ENCODE measurements at regions not wholly inside any gene's neighbourhood (a gene's known extent, or its start where the extent isn't known, plus 50 kb on each side); places are given as distances from the start of the nearest gene placed in this dataset.
"Not testable (repeated sequence)": the region's sequence is repeated elsewhere in the genome, so short reads cannot be mapped to it uniquely, and the experiment has no call there.

DNA sequence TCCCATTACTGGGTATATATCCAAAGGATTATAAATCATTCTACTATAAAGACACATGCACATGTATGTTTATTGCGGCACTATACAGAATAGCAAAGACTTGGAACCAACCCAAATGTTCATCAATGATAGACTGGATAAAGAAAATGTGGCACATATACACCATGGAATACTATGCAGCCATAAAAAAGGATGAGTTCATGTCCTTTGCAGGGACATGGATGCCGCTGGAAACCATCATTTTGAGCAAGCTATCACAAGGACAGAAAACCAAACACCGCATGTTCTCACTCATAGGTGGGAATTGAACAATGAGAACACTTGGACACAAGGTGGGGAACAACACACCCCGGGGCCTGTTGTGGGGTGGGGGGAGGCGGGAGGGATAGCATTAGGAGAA is 57.0 kb upstream of the NEUROD1 start:
- DNase-seq = not testable (repeated sequence)

DNA sequence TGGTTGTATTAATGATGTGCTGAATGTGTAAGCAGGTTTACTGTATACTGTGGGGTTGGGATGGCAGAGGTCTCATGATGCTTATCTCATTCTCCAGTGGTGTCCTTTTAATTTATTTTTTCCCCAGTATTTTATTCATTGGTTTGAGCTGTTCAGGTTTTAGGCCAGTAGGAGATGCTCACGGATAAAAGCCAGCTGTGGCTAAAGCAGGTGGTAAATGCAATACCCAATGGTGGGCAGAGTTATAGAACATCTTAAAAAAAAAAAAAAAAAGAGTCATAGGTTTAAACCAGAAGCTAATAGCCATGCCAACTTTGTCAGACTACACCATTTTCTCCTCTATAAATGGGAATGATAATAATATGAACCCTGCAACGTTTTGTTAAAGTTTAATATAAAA is 57.8 kb upstream of the NEUROD1 start:
- no peak for DNase-seq

DNA sequence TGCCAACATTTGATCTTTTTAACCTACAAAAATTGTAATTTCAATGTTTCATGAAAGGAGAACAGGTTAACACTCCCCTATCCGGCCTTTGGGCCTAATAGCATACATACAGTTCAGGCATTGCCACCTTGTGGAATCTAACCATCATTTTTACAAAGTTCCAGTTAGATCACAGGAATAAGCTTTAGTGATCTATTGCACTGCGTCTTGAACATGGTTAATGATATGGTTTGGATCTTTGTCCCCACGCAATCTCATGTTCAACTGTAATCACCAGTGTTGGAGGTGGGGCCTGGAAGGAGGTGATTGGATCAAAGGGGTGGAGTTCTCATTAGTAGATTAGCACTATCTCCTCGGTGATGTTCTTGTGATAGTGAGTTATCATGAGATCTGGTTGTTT is 58.2 kb upstream of the NEUROD1 start:
- no peak for DNase-seq

DNA sequence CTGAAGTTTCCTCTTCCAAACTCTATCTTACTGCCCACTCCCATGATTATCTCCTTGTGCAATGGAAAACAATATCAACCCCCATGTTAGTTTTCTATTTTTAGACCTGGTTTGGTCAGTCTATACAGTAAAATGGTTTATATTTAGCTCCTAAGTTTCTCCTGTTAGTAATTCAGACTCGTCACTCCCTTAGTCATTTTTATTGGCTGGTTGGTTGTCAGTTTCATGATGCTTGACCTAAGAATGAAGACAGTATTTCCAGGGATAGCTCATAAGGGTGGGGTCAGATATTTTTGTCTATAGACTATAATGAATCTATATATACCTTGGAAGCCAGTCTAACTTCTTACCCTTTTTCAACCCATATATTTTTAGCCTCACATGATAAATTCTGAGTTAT is 61.4 kb upstream of the NEUROD1 start:
- no peak for DNase-seq

DNA sequence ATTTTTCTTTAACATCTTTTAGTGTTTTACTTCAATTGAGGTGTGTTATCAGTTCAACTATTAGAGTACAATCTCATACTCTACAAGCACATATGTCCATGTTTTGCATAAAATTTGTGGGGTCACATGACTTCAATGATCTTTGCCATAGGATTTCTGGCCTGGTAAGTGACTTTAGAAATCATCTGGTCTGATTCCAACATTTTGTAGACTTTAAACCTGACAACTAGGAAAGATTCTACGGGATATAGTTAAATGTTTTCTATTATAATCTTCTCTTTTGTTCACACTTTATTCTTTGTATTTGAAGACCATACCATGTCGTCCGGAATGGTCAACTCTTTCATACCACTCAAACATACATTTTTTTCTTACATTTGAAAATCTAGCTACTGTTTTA is 62.0 kb upstream of the NEUROD1 start:
- DNase-seq = no peak

DNA sequence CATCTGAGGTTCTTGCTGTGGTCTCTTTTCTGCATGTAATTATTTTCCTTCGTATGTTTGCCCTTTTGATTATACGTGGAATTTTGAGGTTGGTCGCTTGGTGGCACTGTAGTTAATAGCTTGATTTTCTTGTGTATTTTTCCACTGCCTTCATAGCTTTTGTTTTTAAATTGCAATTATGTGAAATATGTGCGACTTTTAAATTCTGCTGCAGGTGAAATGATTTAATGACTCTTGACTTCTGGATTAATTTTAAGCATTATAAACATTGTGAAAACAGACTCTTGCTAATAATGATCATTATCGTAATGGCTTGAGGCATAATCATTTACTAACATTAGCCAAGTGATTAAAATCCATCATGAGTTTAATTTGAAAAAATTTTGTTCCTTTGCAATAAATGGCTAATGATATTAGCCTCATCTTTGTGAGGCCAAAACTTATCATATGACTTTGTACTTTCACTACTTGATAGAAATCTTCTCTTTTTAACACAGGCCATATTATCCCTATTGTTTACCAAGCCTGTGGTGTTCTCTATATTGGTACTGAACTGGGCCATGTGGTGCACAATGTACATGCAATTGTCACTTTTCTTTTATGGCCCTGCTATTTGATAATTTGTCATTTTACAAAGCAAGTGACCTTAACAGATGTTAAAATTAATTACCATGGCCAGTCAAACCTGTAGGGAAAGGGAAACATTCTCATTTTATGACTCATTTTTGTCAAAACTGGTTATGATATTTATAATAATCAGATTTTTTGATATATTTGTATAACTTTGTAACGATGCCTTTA is 62.8 kb upstream of the NEUROD1 start:
- no peak for DNase-seq

DNA sequence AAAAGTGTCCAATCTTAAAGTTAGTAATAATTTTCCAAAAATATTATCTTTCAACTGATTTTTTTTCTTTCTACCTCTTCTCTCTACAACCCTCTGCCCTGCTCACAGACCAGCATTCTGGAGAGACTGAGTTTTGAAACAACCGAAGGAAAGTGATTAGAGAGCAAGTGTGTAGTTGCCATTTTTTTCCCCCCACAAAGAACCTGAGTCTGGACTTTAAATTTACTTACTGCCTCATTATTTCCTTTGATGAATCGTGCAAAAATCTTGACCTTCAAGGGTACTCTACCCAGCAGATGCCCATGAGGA is 63.4 kb upstream of the NEUROD1 start:
- no peak for DNase-seq

DNA sequence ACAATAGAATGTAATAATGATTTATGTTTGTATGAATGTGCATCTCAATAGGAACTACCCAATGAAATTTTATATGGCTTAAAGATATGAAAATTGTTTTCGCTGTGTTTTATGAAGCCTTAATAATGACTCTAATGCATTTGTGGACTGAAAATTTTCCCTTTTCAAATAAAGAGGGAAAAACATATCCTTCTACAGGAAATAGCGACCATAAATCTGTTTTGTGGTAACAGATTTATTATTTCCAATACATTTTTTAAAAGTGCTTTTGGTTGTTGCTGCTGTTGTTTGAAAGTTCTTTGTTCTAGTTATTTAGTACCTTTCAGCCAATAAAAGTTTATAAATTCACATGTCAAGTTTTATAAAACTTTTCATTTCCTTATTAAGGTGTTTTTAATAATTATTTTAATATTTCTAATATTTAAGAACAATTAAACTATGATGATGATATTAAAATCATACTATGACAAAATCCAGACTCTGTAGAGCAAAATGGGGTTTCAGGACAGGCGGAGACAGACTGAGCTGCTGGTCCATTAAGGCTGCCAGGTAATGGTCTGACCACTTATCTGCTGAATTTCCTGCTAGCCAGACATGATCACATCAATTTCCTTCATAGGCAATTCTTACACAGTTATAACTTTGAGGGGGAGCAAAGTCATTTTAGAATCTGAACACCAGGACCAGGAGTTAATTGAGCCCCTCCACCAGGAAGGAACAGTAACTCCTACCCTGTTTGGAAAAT is 65.7 kb upstream of the NEUROD1 start:
- DNase-seq = no peak

DNA sequence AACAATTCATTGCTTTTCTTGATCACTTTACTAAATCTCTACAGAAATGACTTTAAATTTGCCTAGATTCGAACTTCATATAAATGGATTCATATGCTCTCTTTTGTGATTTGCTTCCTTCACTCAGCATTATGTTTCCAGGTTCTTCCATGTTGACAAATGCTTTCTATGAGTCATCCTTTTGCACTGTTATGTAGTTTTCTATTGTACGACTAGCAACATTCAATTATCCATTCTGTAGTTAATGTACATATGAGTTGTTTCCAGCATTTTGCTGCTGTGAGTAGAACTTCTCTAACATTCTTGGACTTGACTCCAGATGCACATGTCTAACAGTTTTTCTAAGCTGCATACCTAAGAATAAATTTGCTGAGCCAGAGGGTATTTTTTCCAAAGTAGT is 66.5 kb upstream of the NEUROD1 start:
- no peak for DNase-seq

DNA sequence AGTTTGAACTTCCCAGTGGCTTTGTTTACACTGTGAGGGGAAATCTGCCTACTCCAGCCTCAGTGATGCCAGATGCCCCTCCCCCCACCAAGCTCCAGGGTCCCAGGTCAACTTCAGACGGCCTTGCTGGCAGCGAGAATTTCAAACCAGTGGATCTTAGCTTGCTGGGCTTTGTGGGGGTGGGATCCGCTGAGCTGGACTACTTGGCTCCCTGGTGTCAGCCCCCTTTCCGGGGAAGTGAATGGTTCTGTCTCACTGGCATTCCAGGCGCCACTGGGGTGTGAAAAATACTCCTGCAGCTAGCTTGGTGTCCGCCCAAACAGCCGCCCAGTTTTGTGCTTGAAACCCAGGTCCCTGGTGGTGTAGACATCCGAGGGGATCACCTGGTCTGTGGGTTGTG is 70.0 kb upstream of the NEUROD1 start:
- no peak for DNase-seq

DNA sequence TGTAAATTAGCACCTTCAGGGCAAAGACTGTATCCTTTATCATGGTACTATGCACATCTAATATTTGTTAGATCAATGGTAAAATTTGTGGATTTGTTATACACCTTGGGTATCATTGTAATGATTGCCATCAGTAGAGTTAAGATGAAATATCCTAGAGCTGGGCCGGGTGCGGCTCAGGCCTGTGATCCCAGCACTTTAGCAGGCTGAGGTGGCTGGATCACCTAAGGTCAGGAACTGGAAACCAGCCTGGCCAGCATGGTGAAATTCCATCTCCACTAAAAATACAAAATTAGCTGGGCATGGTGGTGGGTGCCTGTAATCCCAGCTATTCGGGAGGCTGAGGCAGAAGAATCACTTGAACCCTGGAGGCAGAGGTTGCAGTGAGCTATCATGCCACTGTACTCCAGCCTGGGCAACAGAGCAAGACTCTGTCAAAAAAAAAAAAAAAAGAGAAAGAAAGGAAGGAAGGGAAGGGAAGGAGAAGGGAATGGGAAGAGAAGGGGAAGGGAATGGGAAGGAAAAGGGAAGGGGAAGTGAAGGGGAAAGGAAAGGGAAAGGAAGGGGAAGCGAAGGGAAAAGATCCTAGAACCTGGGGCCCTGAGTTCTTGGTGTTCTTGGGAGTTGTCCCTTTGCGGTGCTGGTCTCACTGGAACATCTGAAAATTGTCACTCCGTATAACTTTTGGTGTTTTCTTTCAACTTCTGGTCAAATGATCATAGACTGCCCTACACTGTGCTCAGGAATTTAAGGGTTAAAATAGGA is 71.1 kb upstream of the NEUROD1 start:
- DNase-seq = no peak

DNA sequence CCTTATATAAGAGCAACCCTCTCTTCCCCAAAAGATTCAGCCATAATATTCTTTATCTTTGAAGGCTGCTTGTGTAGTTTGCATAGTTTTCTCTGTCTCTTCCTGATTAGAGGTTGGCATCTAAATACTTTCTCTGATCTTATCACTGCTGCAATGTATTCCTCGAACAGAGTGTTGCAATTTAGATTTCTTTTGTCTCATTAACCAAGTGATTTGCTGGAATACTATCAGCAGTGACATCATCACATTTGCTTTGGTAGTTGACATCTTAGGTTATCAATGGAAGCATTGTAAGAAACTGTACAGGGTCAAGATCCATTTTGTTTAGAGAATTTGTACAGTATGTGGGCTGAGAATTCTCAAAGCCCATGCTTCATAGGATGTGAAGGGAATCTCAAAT is 72.0 kb upstream of the NEUROD1 start:
- no peak for DNase-seq

DNA sequence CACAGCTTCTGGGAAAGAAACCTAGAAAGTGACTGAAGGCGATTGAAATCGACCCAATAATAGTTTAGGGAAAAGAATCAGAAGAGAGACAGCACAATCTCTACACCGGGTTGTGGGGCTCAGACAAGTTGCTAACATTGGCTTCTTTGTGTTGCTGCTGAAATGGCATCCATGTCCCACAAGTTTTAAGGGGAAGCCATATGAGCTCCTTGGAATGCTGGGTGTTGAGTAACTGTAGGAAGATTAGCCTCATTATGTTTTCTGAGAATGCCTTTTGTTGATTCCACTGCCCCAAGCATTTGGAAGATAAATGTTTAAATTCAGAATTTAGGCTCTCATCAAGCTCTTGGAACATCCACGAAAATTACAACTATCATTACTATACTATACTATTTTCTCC is 73.4 kb upstream of the NEUROD1 start:
- no peak for DNase-seq

DNA sequence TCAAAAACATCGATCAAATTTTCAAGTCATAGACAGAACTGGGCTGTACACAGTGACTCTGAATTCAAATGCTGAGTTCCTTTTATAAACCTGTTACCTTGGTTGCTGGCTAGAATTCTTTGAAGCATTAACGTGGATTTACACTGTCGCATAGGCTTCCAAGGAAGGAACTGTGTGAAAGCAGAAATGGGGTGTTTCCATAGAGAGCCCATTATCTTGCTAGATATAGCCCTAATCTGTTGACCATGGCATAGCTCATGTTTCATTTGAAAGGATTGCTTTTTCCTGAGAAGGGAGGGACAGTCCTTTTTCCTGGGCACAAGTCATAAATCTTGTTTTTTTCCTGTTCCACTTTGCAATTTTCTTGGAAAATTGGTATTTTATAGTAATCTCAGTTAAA is 73.8 kb upstream of the NEUROD1 start:
- no peak for DNase-seq

DNA sequence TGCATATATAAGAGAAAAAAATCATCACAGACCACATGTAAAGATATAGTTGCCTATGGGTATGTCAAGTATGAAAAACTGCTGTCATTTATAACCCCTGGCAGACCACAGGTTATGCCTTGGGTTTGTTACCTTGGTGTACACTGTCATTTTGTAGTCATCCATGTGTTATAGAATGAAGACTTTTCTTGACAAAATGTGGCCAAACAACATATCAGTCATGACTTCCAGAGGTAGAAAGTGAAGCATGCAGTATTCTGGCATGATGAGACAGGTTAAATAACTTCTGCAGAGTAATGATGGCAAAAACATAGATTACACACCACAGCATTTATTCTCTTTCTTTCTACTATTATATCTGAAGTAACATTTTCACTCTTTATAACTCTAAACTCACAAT is 74.9 kb upstream of the NEUROD1 start:
- no peak for DNase-seq

DNA sequence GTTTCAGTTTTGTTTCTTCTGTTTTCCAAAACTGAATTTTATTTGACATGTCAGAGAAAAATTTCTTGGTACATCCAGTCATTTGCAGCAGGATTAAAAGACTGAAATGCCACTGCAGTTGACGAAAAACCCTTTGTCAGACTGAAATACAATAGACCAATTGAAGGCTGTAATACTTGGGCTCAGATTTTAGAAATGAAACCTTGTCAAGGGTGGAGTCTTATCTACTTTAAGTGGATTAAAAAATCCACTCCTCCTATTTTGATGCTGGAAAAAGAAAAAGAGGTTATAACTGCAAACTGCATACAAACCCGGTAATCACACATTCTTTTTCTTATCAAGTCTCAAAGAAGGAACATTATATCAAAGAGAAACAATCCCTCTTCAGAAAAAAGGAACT is 80.2 kb upstream of the NEUROD1 start:
- DNase-seq = no peak

DNA sequence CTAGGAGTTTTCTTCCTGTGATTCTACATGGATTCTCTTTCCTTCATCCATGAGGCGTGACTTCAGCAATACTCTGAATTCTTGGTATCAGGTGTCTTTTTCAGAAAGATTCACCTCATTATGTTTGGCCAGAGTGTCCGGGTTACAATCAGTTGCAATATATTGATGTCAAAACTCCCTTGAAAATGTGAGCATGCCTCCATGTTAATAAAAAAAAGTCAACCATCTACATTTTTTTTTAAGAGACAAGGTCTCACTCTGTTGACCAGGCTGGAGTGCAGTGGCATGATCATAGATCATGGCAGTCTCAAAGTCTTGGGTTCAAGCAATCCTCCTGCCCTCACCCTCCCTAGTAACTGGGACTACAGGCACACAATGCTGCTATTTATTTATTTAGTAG is 80.9 kb upstream of the NEUROD1 start:
- DNase-seq = no peak

DNA sequence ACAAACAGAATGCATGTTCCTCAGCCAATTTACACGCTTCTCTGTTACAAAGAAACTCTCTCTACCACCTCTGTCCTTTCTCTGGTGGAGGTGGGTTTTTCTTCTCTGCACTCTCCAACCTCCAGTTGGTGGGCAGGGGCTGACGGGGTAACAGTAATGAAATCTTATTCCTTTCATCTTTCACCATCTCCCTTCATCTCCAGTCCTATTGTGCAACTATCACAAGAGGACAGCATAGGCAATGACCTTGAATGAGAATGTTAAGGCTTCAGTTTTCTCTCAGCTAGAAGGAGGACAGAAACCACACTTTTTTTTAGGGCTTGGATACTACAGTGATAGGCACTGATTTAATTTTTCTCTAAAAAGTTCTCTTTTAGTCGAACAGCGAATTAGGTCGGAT is 81.7 kb upstream of the NEUROD1 start:
- no peak for DNase-seq

DNA sequence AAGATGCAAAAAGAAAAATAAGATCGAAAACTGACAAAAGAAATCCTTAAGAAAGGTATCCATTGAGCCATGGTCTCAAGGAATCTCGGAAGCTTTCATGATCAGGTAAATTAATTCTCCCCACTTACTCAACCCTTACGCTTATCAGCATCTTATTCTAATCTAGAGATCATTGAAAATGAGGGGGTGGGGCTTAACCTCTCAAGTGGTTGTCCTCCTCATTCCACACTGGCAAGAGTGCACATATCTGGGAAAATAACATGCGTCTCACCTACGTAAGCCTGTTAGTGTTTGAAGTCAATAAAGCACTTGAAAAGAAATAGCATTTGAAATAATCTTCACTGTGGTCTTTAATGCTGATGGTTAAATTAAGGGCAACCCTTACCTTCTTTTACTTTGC is 82.5 kb upstream of the NEUROD1 start:
- no peak for DNase-seq

DNA sequence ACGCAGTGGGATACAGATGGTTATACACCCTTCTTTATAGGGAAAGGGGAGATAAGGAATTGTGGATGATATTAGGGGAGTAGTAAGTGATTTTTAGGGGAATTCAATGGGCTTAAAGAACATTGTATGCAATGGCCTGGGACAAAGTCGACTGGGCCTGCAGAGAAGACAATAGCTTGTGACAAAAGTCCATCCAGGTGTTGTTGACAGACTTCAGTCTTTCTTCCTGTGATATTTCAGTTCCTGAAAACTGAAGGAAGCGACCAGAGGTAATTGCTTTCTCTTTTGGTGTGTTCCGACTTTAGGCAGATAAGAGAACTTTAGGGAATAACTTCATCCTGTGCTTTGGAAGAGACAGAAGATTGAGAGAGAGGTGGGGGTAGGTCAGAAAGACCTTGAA is 83.1 kb upstream of the NEUROD1 start:
- no peak for DNase-seq

DNA sequence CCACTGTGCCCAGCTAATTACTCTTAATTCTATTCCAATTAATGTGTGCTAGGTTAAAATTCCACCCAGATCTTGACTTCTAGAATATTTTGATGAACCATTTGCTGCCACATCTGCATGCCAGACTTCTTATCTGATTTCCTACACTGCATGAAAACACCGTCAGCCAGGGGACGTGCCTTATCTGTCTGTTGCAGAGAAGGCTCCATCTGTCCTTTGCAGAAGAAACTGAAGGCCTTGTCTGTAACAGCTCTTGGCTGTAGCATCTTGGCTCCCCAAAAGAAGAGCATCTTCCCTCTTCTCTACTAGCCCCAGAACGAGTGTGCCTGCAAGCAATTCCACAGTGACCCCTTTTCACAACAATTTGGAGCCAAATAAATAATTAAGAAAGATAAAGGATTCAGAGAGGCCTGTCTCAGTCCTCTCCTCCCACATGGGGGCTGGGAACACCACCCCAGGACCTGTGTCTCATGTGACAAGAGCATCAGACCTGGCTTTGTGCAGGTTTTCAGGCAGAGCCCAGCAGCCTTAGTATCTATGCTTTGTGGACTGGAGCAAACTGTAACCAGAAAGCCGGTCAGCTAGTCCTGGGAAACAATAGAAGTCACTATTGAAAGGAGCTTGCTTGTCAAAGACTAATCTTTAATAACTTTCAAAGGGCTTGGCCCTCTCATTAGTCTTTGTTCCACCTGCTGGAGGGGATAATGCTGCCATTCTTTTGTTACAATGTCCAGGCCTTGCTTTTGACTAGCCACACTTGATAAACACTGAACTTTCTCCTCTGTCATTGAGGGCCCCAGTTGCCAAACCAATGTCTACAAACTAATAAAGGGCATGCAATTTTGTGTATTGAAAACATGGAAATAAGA is 84.0 kb upstream of the NEUROD1 start:
- no peak for DNase-seq

DNA sequence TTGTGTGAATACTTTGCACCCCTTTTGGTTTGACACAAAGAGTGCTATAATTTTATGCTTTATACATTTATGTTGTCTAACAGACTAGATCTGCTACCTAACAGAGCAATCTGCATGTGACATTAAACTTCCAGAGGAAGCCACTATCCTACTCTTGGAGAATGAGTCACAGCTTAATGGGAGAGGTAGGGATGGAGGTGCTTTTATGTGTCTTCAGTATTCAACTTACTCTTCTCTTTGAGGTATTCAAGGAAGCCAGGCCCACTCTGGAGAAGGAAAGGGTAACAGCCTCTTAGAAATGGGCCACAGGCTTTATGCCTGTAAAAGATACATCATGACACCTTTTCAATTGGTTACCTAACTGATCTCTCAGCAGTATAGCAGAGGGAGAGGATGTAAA is 85.8 kb upstream of the NEUROD1 start:
- DNase-seq = no peak

DNA sequence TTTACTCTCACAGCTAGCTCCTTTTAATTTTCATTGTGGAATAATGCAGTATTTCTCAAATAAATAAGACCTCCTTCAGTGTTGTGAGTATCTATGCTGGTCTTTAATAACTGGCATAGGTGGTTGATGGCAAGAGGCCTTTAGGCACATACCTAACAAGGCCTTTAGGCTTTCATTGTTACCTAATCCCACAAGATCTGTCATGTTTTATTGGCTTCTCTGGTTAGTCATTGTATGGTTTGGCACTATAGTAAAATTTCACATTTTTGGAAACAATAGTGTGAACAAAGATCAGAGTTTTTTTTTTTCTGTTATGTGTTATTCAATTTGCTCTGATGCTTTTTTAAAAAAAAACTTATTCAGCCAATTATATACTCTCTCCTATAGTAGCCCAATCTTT is 89.8 kb upstream of the NEUROD1 start:
- no peak for DNase-seq
